ENCODE measurements at regions not wholly inside any gene's neighbourhood (a gene's known extent, or its start where the extent isn't known, plus 50 kb on each side); places are given as distances from the start of the nearest gene placed in this dataset.

GRCh38 chr3:99586701-99587100, 51.7 kb upstream of the COL8A1 start:
- peaks cover 0 to 8% (median 0%) of the 10 kb centered on the region in 3 donors for H3K9me3 Mint-ChIP-seq
- Histone ChIP-seq H3K4me1 (ENCODE audit: control insufficient read depth in 1 of 2, extremely low read depth in 1 of 2, insufficient read depth in 2 of 2, low read length in 2 of 2) (no peaks in the 10 kb centered on the region), H3K9me3 (no peaks in the 10 kb centered on the region), H3K27ac (ENCODE audit: low read length) (no peak overlapping the region), H3K4me3 (ENCODE audit: control insufficient read depth in 1 of 2, extremely low read depth in 1 of 2, low read length in 1 of 2) (no peak overlapping the region), H3K36me3 (ENCODE audit: control insufficient read depth in 2 of 2, extremely low read depth in 1 of 2, insufficient read depth in 1 of 2, low read length in 1 of 2) (no peaks in the 10 kb centered on the region), H3K27me3 (replicated peaks in 1 of 2; ENCODE audit: control insufficient read depth in 2 of 2, extremely low read depth in 1 of 2, insufficient read depth in 2 of 2, low read length in 1 of 2) (no peaks in the 10 kb centered on the region)
- no peak for ATAC-seq (replicated peaks in 1 of 4)
- H3K36me3 Mint-ChIP-seq = no peaks in the 10 kb centered on the region
- CTCF ChIA-PET = no interaction called here
- DNase-seq = no peak
- H3K27ac Mint-ChIP-seq = peak overlapping the region in 1 of 2 donors; percentile 7
- H3K4me1 Mint-ChIP-seq = no peaks in the 10 kb centered on the region
- peaks cover 0 to 6% of the 10 kb centered on the region in 2 donors for H3K27me3 Mint-ChIP-seq
- WGBS (ENCODE audit: insufficient coverage) = 50% methylated on average over 1 of the region's 3 CpGs
- H3K4me3 Mint-ChIP-seq = no peak overlapping the region
- POLR2A ChIA-PET = no interaction called here

DNA sequence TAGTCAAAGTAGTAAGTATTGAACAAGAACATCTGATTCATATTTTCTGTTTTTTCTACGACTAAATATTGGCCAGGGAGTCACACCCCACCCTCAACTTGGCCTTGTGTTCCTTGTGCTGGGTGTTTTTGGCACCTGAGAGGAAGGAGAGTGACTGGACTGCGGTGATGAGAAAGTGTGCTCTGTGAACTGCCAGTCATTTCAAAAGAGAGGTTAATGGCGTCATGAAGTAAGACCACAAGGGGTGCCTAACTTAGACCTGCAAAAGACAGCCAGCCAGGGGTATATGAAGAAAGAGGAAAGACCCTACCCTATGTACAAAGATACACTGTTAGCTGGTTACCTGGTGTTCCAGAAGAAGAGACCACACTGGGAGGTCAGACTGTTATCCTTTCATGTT, 58.4 kb upstream of the COL8A1 start:
- DNase-seq (no peak), ATAC-seq (replicated peaks in 1 of 4) (no peak)
- H3K4me1 Mint-ChIP-seq = no peaks in the 10 kb centered on the region
- ChIA-PET CTCF (no interaction called here), POLR2A (no interaction called here)
- peaks cover 0 to 3% of the 10 kb centered on the region in 2 donors for H3K27me3 Mint-ChIP-seq
- 80% methylated on average over 1 of the region's 3 CpGs for WGBS (ENCODE audit: insufficient coverage)
- H3K36me3 Mint-ChIP-seq = no peaks in the 10 kb centered on the region
- no peaks in the 10 kb centered on the region for H3K36me3 ChIP-seq (ENCODE audit: control insufficient read depth in 2 of 2, extremely low read depth in 1 of 2, insufficient read depth in 1 of 2, low read length in 1 of 2)
- H3K27ac ChIP-seq (ENCODE audit: low read length) = no peak overlapping the region
- peaks cover 1 to 11% (median 7%) of the 10 kb centered on the region in 3 donors for H3K9me3 Mint-ChIP-seq
- H3K4me3 Mint-ChIP-seq = no peak overlapping the region
- no peak overlapping the region for H3K4me3 ChIP-seq (ENCODE audit: control insufficient read depth in 1 of 2, extremely low read depth in 1 of 2, low read length in 1 of 2)
- H3K27me3 ChIP-seq (replicated peaks in 1 of 2; ENCODE audit: control insufficient read depth in 2 of 2, extremely low read depth in 1 of 2, insufficient read depth in 2 of 2, low read length in 1 of 2) = no peaks in the 10 kb centered on the region
- H3K27ac Mint-ChIP-seq = no peak overlapping the region
- H3K4me1 ChIP-seq (ENCODE audit: control insufficient read depth in 1 of 2, extremely low read depth in 1 of 2, insufficient read depth in 2 of 2, low read length in 2 of 2) = no peaks in the 10 kb centered on the region
- H3K9me3 ChIP-seq = no peaks in the 10 kb centered on the region

DNA sequence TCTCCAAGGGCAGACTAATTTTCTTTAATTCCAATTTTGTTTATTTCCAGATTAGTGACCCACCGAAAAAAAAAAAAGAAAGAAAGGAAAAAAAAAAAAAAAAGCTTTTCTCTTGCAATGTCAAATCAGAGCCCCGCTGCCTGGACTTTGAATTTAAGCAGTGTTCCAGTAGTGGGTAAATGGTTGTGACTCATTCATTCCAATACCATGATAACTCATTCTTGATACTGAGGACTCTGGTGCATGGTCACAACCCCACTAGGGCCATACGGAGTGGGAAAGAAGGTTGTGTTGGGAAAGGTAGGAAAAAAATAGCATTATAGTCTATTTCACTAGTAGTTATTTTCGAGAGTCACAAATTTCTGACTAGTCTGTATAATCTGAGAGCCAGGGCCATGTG, 59.1 kb upstream of the COL8A1 start:
- Mint-ChIP-seq H3K4me3 (no peak overlapping the region), H3K4me1 (no peaks in the 10 kb centered on the region), H3K9me3 (peaks cover 1 to 15% (median 7%) of the 10 kb centered on the region in 3 donors), H3K27me3 (no peaks in the 10 kb centered on the region), H3K27ac (no peak overlapping the region), H3K36me3 (no peaks in the 10 kb centered on the region)
- H3K9me3 ChIP-seq = no peaks in the 10 kb centered on the region
- DNase-seq (no peak), ATAC-seq (replicated peaks in 1 of 4) (no peak)
- CTCF ChIA-PET = no interaction called here
- H3K27me3 ChIP-seq (replicated peaks in 1 of 2; ENCODE audit: control insufficient read depth in 2 of 2, extremely low read depth in 1 of 2, insufficient read depth in 2 of 2, low read length in 1 of 2) = no peaks in the 10 kb centered on the region
- H3K36me3 ChIP-seq (ENCODE audit: control insufficient read depth in 2 of 2, extremely low read depth in 1 of 2, insufficient read depth in 1 of 2, low read length in 1 of 2) = no peaks in the 10 kb centered on the region
- no peak overlapping the region for H3K27ac ChIP-seq (ENCODE audit: low read length)
- H3K4me1 ChIP-seq (ENCODE audit: control insufficient read depth in 1 of 2, extremely low read depth in 1 of 2, insufficient read depth in 2 of 2, low read length in 2 of 2) = no peaks in the 10 kb centered on the region
- WGBS (ENCODE audit: insufficient coverage) = no CpG with 5 or more reads among the region's 4 CpGs
- POLR2A ChIA-PET = no interaction called here
- no peak overlapping the region for H3K4me3 ChIP-seq (ENCODE audit: control insufficient read depth in 1 of 2, extremely low read depth in 1 of 2, low read length in 1 of 2)

DNA sequence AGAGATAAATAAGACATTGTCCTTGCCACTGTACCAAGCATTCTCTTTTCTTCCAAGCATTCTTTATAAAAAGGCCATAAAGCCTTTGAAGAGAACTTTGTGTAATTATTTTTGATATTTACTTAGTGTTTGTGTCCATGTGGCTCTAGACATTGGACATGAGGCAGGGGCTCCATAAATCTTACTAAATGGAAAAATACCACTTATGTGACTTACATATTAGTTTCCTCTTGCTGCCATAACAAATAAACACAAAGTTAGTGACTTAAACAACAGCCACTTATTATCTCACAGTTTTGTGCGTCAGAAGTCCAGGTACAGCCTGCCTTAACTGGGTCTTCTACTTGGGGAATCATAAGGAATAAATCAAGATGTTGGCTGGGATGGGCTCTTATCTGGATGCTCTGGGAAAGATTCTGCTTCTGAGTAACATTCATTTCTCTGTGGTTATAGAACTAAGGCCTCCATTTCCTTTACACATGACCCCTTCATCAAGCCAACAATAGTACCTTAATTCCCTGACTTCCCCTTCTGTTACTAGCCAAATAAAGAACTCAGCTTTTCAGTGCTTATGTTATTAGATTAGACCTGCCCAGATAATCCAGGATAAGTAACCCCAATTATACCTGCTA, 59.9 kb upstream of the COL8A1 start:
- POLR2A ChIA-PET = no interaction called here
- no CpG with 5 or more reads among the region's 1 CpG for WGBS (ENCODE audit: insufficient coverage)

GRCh38 chr3:99576904-99577559, 61.4 kb upstream of the COL8A1 start:
- H3K4me1 Mint-ChIP-seq = no peaks in the 10 kb centered on the region
- no peak overlapping the region for H3K4me3 ChIP-seq (ENCODE audit: control insufficient read depth in 1 of 2, extremely low read depth in 1 of 2, low read length in 1 of 2)
- DNase-seq (no peak), ATAC-seq (replicated peaks in 1 of 4) (no peak)
- H3K27me3 ChIP-seq (replicated peaks in 1 of 2; ENCODE audit: control insufficient read depth in 2 of 2, extremely low read depth in 1 of 2, insufficient read depth in 2 of 2, low read length in 1 of 2) = no peaks in the 10 kb centered on the region
- H3K36me3 Mint-ChIP-seq = no peaks in the 10 kb centered on the region
- no peak overlapping the region for H3K27ac Mint-ChIP-seq
- ChIA-PET POLR2A (no interaction called here), CTCF (no interaction called here)
- WGBS (ENCODE audit: insufficient coverage) = no CpG with 5 or more reads among the region's 4 CpGs
- peaks cover 1 to 15% (median 7%) of the 10 kb centered on the region in 3 donors for H3K9me3 Mint-ChIP-seq
- no peaks in the 10 kb centered on the region for H3K9me3 ChIP-seq
- H3K36me3 ChIP-seq (ENCODE audit: control insufficient read depth in 2 of 2, extremely low read depth in 1 of 2, insufficient read depth in 1 of 2, low read length in 1 of 2) = no peaks in the 10 kb centered on the region
- no peak overlapping the region for H3K27ac ChIP-seq (ENCODE audit: low read length)
- H3K27me3 Mint-ChIP-seq = no peaks in the 10 kb centered on the region
- no peaks in the 10 kb centered on the region for H3K4me1 ChIP-seq (ENCODE audit: control insufficient read depth in 1 of 2, extremely low read depth in 1 of 2, insufficient read depth in 2 of 2, low read length in 2 of 2)
- H3K4me3 Mint-ChIP-seq = no peak overlapping the region

More for the DNA sequence above, 59.9 kb upstream of the COL8A1 start:
- Mint-ChIP-seq H3K27me3 (no peaks in the 10 kb centered on the region), H3K4me1 (no peaks in the 10 kb centered on the region), H3K36me3 (no peaks in the 10 kb centered on the region), H3K9me3 (peaks cover 1 to 15% (median 7%) of the 10 kb centered on the region in 3 donors), H3K27ac (no peak overlapping the region), H3K4me3 (no peak overlapping the region)
- Histone ChIP-seq H3K4me3 (ENCODE audit: control insufficient read depth in 1 of 2, extremely low read depth in 1 of 2, low read length in 1 of 2) (no peak overlapping the region), H3K9me3 (no peaks in the 10 kb centered on the region), H3K27me3 (replicated peaks in 1 of 2; ENCODE audit: control insufficient read depth in 2 of 2, extremely low read depth in 1 of 2, insufficient read depth in 2 of 2, low read length in 1 of 2) (no peaks in the 10 kb centered on the region), H3K36me3 (ENCODE audit: control insufficient read depth in 2 of 2, extremely low read depth in 1 of 2, insufficient read depth in 1 of 2, low read length in 1 of 2) (no peaks in the 10 kb centered on the region), H3K4me1 (ENCODE audit: control insufficient read depth in 1 of 2, extremely low read depth in 1 of 2, insufficient read depth in 2 of 2, low read length in 2 of 2) (no peaks in the 10 kb centered on the region), H3K27ac (ENCODE audit: low read length) (no peak overlapping the region)
- ATAC-seq (replicated peaks in 1 of 4) (no peak), DNase-seq (no peak)
- CTCF ChIA-PET = no interaction called here

GRCh38 chr3:99575683-99576082, 62.7 kb upstream of the COL8A1 start:
- DNase-seq (no peak), ATAC-seq (replicated peaks in 1 of 4) (no peak)
- Histone ChIP-seq H3K4me1 (ENCODE audit: control insufficient read depth in 1 of 2, extremely low read depth in 1 of 2, insufficient read depth in 2 of 2, low read length in 2 of 2) (no peaks in the 10 kb centered on the region), H3K27me3 (replicated peaks in 1 of 2; ENCODE audit: control insufficient read depth in 2 of 2, extremely low read depth in 1 of 2, insufficient read depth in 2 of 2, low read length in 1 of 2) (no peaks in the 10 kb centered on the region), H3K27ac (ENCODE audit: low read length) (no peak overlapping the region), H3K9me3 (no peaks in the 10 kb centered on the region), H3K36me3 (ENCODE audit: control insufficient read depth in 2 of 2, extremely low read depth in 1 of 2, insufficient read depth in 1 of 2, low read length in 1 of 2) (no peaks in the 10 kb centered on the region), H3K4me3 (ENCODE audit: control insufficient read depth in 1 of 2, extremely low read depth in 1 of 2, low read length in 1 of 2) (no peak overlapping the region)
- no peaks in the 10 kb centered on the region for H3K36me3 Mint-ChIP-seq
- no peak overlapping the region for H3K27ac Mint-ChIP-seq
- WGBS (ENCODE audit: insufficient coverage) = no CpG with 5 or more reads among the region's 2 CpGs
- ChIA-PET POLR2A (no interaction called here), CTCF (no interaction called here)
- H3K9me3 Mint-ChIP-seq = peaks cover 1 to 15% (median 7%) of the 10 kb centered on the region in 3 donors
- no peaks in the 10 kb centered on the region for H3K27me3 Mint-ChIP-seq
- H3K4me1 Mint-ChIP-seq = no peaks in the 10 kb centered on the region
- H3K4me3 Mint-ChIP-seq = no peak overlapping the region
